ENCODE measurements at regions not wholly inside any gene's neighbourhood (a gene's known extent, or its start where the extent isn't known, plus 50 kb on each side); places are given as distances from the start of the nearest gene placed in this dataset.

GRCh38 chr5:145189746-145190145 lies 645.4 kb downstream of the PRELID2 start:
- intact Hi-C loops (cut with micrococcal nuclease), result no loop called here
- no peak for DNase-seq

GRCh38 chr5:145180371-145180770 lies 654.8 kb downstream of the PRELID2 start:
- DNase-seq (no peak), ATAC-seq (no peak)
- intact Hi-C loops (cut with micrococcal nuclease), result no loop called here

More at GRCh38 chr5:145189746-145190145, 645.4 kb downstream of the PRELID2 start:
- no peak for ATAC-seq

GRCh38 chr5:145178641-145179523 lies 656.3 kb downstream of the PRELID2 start:
- intact Hi-C loops (cut with micrococcal nuclease), result no loop called here
- ATAC-seq (no peak), DNase-seq (no peak)

DNA sequence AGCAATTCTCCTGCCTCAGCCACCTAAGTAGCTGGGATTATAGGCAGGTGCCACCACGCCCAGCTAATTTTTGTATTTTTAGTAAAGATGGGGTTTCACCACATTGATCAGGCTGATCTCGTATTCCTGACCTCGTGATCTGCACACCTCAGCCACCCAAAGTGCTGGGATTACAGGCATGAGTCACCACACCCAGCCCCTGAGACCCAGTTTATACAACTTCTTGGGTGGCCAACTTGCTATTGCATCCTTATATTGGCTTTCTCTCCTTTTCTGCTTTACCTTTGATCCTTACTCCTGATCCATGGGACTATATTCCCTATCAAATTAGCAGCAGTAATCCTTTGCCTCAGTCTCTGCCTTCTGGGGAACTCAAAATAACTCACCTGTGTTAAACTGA lies 659.1 kb downstream of the PRELID2 start:
- intact Hi-C loops (cut with micrococcal nuclease), result no loop called here
- no peak for DNase-seq
- ATAC-seq, result no peak

- ATAC-seq (no peak), DNase-seq (no peak)
- intact Hi-C loops (cut with micrococcal nuclease), result no loop called here
Observed at GRCh38 chr5:145166110-145166509, 669.0 kb downstream of the PRELID2 start.

DNA sequence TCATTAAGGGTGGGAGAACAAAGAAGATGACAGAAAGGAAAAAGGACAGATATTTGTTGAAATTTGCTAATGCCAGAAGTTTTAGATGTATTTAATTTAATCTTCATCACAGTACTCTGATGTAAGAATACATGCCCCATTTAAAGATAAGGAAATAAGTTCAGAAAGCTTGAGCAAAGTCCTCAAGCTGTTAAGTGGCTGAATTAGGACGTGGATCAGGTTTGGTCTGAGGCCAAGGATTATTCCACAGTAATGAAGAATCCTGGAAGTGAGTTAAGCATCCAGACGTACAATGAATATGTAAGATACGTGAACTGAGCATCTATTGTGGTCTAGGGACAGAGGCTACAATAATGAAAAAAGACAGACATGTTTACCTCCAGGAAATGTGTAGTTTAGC lies 671.3 kb downstream of the PRELID2 start:
- intact Hi-C loops (cut with micrococcal nuclease), result no loop called here
- no peak for DNase-seq
- no peak for ATAC-seq

DNA sequence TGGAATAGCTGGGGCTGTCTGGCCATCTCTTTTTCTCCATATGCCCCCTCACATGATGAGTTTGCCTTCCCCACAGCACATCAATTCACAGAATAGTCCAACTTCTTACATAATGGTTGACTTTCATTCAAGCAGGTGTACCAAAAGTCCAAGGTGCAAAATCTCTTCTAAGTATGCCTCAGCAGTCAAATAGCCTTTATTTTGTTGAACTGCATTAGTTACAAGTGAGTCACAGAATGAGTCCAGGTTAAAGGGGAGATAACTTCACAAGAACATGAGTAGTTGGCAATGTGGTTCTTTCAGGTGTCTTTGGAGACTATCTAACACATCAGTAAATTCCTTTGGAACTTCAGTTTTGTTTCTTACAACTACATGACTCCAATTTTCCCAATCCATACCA lies 672.5 kb downstream of the PRELID2 start:
- intact Hi-C loops (cut with micrococcal nuclease), result no loop called here
- no peak for DNase-seq
- no peak for ATAC-seq

- intact Hi-C loops (cut with micrococcal nuclease), result no loop called here
- ATAC-seq (no peak), DNase-seq (no peak)
Observed at GRCh38 chr5:145161391-145161790, 673.8 kb downstream of the PRELID2 start.

DNA sequence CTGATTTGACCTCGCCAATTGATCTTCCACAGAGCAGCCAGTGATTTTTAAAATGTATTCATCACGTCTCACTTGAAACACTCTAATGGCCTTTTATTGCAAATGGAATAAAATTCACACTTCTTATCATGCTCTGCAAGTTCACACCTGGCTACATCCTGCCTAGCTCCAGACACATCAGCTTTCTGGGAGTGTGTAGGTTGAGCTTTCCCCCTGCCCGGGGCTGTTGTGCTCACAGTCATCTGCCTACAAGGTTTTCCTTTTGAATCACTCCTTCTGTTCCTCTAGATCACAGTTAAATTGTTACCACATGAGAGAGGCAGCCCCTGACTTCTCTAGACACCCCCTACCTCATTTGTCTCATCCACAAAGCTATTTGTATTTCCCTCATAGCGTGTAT lies 674.5 kb downstream of the PRELID2 start:
- ATAC-seq (no peak), DNase-seq (no peak)
- intact Hi-C loops (cut with micrococcal nuclease), result no loop called here

DNA sequence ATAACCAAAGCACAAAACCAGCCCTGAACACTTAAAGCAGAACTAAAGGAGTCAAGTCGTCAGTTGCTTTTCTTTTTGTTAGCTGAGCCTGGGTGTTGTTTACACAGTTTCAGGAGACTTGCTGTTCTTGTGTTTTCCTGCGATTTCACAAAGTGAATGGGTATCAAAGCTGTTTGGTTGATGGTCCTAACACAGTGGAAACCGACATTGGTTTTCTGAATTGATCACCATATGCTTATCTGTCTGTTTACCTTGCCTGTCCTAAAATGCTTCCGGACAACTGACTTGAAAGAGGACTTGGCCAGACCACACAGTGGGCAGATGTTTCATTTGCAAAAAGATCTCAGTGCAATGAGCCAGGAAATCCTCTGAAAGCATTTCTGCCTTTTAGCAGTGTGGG lies 676.4 kb downstream of the PRELID2 start:
- intact Hi-C loops (cut with micrococcal nuclease), result no loop called here
- DNase-seq, result no peak
- no peak for ATAC-seq

DNA sequence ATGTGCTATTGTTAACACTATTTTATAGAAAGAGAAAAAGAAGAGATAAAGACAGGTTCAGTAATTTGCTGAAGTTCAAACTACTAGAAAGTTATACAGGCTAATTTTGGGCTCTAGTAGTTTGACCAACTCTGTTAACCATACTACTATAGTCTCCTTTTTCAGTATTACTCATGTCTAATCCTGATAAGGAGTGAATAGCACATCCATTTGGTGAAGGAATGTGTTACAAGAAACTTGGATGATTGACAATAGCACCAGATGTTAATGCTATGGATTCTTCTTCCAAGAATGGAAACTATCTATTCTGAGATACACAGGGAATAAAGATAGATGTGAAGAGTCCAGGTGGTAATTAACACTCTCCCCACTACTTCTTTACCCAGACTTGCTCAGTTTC lies 677.3 kb downstream of the PRELID2 start:
- DNase-seq (no peak), ATAC-seq (no peak)
- intact Hi-C loops (cut with micrococcal nuclease), result no loop called here

GRCh38 chr5:145141534-145141933 lies 693.6 kb downstream of the PRELID2 start:
- DNase-seq (no peak), ATAC-seq (no peak)
- intact Hi-C loops (cut with micrococcal nuclease), result no loop called here

GRCh38 chr5:145130996-145131395 lies 704.1 kb downstream of the PRELID2 start:
- ATAC-seq, result no peak
- no peak for DNase-seq
- intact Hi-C loops (cut with micrococcal nuclease), result no loop called here

- no peak for DNase-seq
- intact Hi-C loops (cut with micrococcal nuclease), result no loop called here
- no peak for ATAC-seq
Observed at GRCh38 chr5:145129797-145130196, 705.3 kb downstream of the PRELID2 start.

GRCh38 chr5:145124806-145125205 lies 710.3 kb downstream of the PRELID2 start:
- intact Hi-C loops (cut with micrococcal nuclease), result no loop called here
- DNase-seq (no peak), ATAC-seq (no peak)

DNA sequence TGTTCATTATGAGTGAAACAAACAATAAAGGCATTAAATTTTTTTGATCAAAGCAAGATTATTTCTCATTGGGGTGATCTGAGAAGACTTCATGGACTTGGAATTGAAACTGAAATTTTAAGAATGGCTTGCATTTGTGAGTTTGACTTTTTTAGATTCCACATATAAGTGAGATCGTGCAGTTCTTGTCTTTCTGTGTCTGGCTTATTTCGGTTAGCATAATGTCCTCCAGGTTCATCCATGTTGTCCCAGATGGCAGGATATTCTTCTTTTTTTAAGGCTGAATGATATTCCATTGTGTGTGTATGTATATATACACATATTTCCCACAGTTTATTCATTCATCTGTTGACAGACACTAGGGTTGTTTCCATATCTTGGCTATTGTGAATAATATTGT lies 716.5 kb downstream of the PRELID2 start:
- intact Hi-C loops (cut with micrococcal nuclease), result no loop called here
- no peak for ATAC-seq
- DNase-seq, result no peak

DNA sequence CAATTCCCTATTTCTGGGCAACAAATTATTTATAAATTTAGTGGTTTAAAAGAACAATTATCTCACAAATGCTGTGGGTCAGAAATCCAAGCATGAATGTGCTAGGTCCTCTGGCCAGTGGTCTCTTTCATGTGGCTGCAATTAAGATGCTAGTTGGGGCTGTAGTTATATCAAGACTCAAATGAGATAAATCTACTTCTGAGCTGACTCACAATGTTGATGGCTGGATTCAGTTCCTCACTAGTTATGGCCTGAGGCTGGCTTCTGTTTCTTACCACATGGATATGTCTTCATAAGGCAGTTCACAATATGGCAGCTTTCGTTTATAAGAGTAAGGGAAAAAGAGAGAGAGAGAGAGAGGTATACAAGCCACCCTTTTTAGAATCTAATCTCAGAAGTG lies 717.0 kb downstream of the PRELID2 start:
- intact Hi-C loops (cut with micrococcal nuclease), result no loop called here
- DNase-seq (no peak), ATAC-seq (no peak)

GRCh38 chr5:145117285-145117684 lies 717.9 kb downstream of the PRELID2 start:
- ATAC-seq (no peak), DNase-seq (no peak)
- intact Hi-C loops (cut with micrococcal nuclease), result no loop called here

GRCh38 chr5:145111420-145111819 lies 723.7 kb downstream of the PRELID2 start:
- intact Hi-C loops (cut with micrococcal nuclease), result no loop called here
- ATAC-seq (no peak), DNase-seq (no peak)

GRCh38 chr5:145110834-145111233 lies 724.3 kb downstream of the PRELID2 start:
- intact Hi-C loops (cut with micrococcal nuclease), result no loop called here
- no peak for ATAC-seq
- no peak for DNase-seq

DNA sequence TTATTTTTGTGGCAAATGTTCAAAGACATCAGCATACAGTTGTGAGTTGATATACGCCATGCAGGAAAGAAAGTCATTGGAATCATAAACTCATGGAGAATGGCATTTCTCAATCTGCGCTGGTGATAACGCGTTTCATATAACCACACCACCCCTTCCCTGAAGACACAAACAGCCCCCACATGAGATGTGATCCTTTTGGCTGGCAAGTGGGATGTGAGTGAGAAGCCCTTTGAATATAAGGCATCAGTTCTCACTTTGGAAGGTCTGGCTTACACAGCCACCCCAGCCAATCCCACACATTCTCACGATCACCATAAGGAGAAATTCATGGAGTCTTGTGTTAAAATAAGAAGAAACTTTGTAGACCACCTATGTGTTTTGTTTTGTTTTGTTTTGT lies 725.0 kb downstream of the PRELID2 start:
- ATAC-seq, result no peak
- intact Hi-C loops (cut with micrococcal nuclease), result no loop called here
- no peak for DNase-seq
